Neural cell (in vitro differentiated cells): ENCODE measurements at regions not wholly inside any gene's neighbourhood (a gene's known extent, or its start where the extent isn't known, plus 50 kb on each side); places are given as distances from the start of the nearest gene placed in this dataset.

ENCODE experiments used
- H2AFZ ChIP-seq: fragments of 200-600, 300-800 bp; sonication (generic), shearing (Covaris generic); 2 replicates; pipeline ENCODE4 v1.6.0; 2014; ENCODE audit warnings: low read depth, mild to moderate bottlenecking, antibody characterized with exemption, low read length, moderate library complexity
- H3F3A ChIP-seq: fragments of 200-600 bp; shearing (Covaris generic); 2 replicates; pipeline ENCODE4 v1.6.1; 2016; ENCODE audit warnings: mild to moderate bottlenecking, moderate library complexity, mixed read lengths, antibody characterized with exemption, low read length; ENCODE audit not compliant: insufficient read depth, poor library complexity, severe bottlenecking
- H3K27ac ChIP-seq: fragments of 200-600, 300-800 bp; sonication (generic), shearing (Covaris generic); 2 replicates; pipeline ENCODE4 v1.5.1; 2014; ENCODE audit warnings: mild to moderate bottlenecking, low read length, moderate library complexity
- H3K27me3 ChIP-seq: fragments of 300-800, 200-600 bp; sonication (generic), shearing (Covaris generic); 2 replicates; pipeline ENCODE4 v1.6.0; 2014; ENCODE audit warnings: mild to moderate bottlenecking, low read depth, low read length, moderate library complexity; ENCODE audit not compliant: insufficient read depth
- H3K36me3 ChIP-seq: fragments of 300-800, 200-600 bp; sonication (generic), shearing (Covaris generic); 2 replicates; pipeline ENCODE4 v1.5.1; 2014; ENCODE audit warnings: mild to moderate bottlenecking, antibody characterized with exemption, low read length, moderate library complexity; ENCODE audit not compliant: insufficient read depth
- H3K4me2 ChIP-seq: fragments of 300-800, 200-600 bp; sonication (generic), shearing (Covaris generic); 2 replicates; pipeline ENCODE4 v1.6.0; 2014; ENCODE audit warnings: mild to moderate bottlenecking, low read length
- H3K4me3 ChIP-seq: fragments of 300-800, 200-600 bp; sonication (generic), shearing (Covaris generic); 2 replicates; pipeline ENCODE4 v1.5.1; 2014; ENCODE audit warnings: mild to moderate bottlenecking, low read length, moderate library complexity
- H3K79me2 ChIP-seq: fragments of 200-600 bp; shearing (Covaris generic); replicated peaks from 2 replicates; pipeline ENCODE4 v1.6.0; 2014; ENCODE audit warnings: mild to moderate bottlenecking, low read length, moderate library complexity; ENCODE audit not compliant: insufficient read depth
- H3K9ac ChIP-seq: fragments of 300-800, 200-600 bp; sonication (generic), shearing (Covaris generic); 2 replicates; pipeline ENCODE4 v1.6.1; 2016; ENCODE audit warnings: mild to moderate bottlenecking, low read length, mixed read lengths
- H3K9me2 ChIP-seq: fragments of 200-600 bp; shearing (Covaris generic); 2 replicates; pipeline ENCODE4 v1.6.1; 2016; ENCODE audit warnings: mild to moderate bottlenecking, low read length, mixed read lengths; ENCODE audit not compliant: insufficient read depth
- H3K9me3 ChIP-seq: fragments of 200-600, 300-800 bp; sonication (generic), shearing (Covaris generic); 2 replicates; pipeline ENCODE4 v1.6.1; 2016; ENCODE audit warnings: mild to moderate bottlenecking, mixed run types, low read length, moderate library complexity, mixed read lengths
- H4K20me1 ChIP-seq: fragments of 200-600 bp; shearing (Covaris generic); 2 replicates; pipeline ENCODE4 v1.6.1; 2016; ENCODE audit warnings: mild to moderate bottlenecking, mixed run types; ENCODE audit not compliant: insufficient read depth
- CTCF ChIP-seq: fragments of 450-650 bp; IDR thresholded peaks from 2 replicates; pipeline ENCODE4 v1.5.1; 2014; ENCODE audit warnings: antibody characterized with exemption, mild to moderate bottlenecking, moderate library complexity; ENCODE audit not compliant: poor library complexity, severe bottlenecking
- EP300 ChIP-seq: fragments of 450-650 bp; conservative IDR thresholded peaks from 2 replicates; pipeline ENCODE4 v1.6.1; 2014; ENCODE audit warnings: antibody characterized with exemption, mild to moderate bottlenecking, moderate library complexity; ENCODE audit not compliant: poor library complexity, severe bottlenecking
- POLR2AphosphoS5 ChIP-seq: IDR thresholded peaks from 2 replicates; pipeline ENCODE4 v1.6.1; 2012
- RAD21 ChIP-seq: fragments of 450-650 bp; conservative IDR thresholded peaks from 2 replicates; pipeline ENCODE4 v1.6.1; 2014; ENCODE audit warnings: antibody characterized with exemption, mild to moderate bottlenecking, moderate library complexity
- REST ChIP-seq: IDR thresholded peaks from 2 replicates; pipeline ENCODE4 v1.6.1; 2012; ENCODE audit warnings: borderline replicate concordance
- SMC3 ChIP-seq: fragments of 450-650 bp; conservative IDR thresholded peaks from 2 replicates; pipeline ENCODE4 v1.6.1; 2014; ENCODE audit warnings: antibody characterized with exemption, mild to moderate bottlenecking, moderate library complexity; ENCODE audit not compliant: poor library complexity
- TAF1 ChIP-seq: IDR thresholded peaks from 2 replicates; pipeline ENCODE4 v1.6.1; 2012; ENCODE audit warnings: low read depth

GRCh38 chr5:15384581-15384980, 115.4 kb upstream of the FBXL7 start:
- no peaks in the 10 kb centered on the region for H3K9me2 ChIP-seq
- H2AFZ ChIP-seq, result no peak overlapping the region
- no peak overlapping the region for H3K27ac ChIP-seq
- no peaks in the 10 kb centered on the region for H3K36me3 ChIP-seq
- TF ChIP-seq RAD21 (no peak), SMC3 (no peak), EP300 (no peak), CTCF (no peak), REST (no peak)
- no peaks in the 10 kb centered on the region for H3K27me3 ChIP-seq
- no peaks in the 10 kb centered on the region for H3F3A ChIP-seq
- no peak overlapping the region for H3K4me2 ChIP-seq
- no peak overlapping the region for H3K9ac ChIP-seq
- no peak overlapping the region for H3K4me3 ChIP-seq
- H3K9me3 ChIP-seq, result no peaks in the 10 kb centered on the region
- H4K20me1 ChIP-seq, result no peaks in the 10 kb centered on the region
- H3K79me2 ChIP-seq, result no peaks in the 10 kb centered on the region

GRCh38 chr5:15384176-15384575, 115.8 kb upstream of the FBXL7 start:
- Histone ChIP-seq H3K9me2 (no peaks in the 10 kb centered on the region), H4K20me1 (no peaks in the 10 kb centered on the region), H3K4me3 (no peak overlapping the region), H3K36me3 (no peaks in the 10 kb centered on the region), H3K27ac (no peak overlapping the region), H3K27me3 (no peaks in the 10 kb centered on the region), H3K9me3 (no peaks in the 10 kb centered on the region), H3K79me2 (no peaks in the 10 kb centered on the region), H2AFZ (no peak overlapping the region), H3K9ac (no peak overlapping the region), H3K4me2 (no peak overlapping the region), H3F3A (no peaks in the 10 kb centered on the region)
- no peak for TF ChIP-seq POLR2AphosphoS5
- TF ChIP-seq EP300, result no peak

- Histone ChIP-seq H3K9me2 (no peaks in the 10 kb centered on the region), H3F3A (no peaks in the 10 kb centered on the region), H2AFZ (no peak overlapping the region), H3K9me3 (no peaks in the 10 kb centered on the region), H3K79me2 (no peaks in the 10 kb centered on the region), H3K36me3 (no peaks in the 10 kb centered on the region), H3K4me3 (no peak overlapping the region), H3K9ac (no peak overlapping the region), H3K27me3 (no peaks in the 10 kb centered on the region), H3K4me2 (no peak overlapping the region), H4K20me1 (no peaks in the 10 kb centered on the region), H3K27ac (no peak overlapping the region)
- TF ChIP-seq POLR2AphosphoS5 (no peak), EP300 (no peak), CTCF (peak; percentile 60), RAD21 (peak; percentile 73), TAF1 (no peak), SMC3 (peak; percentile 70)
These were observed 116.5 kb upstream of the FBXL7 start for GRCh38 chr5:15383469-15383868.
